Stimulated activated CD4-positive, alpha-beta T cell treated with anti-CD3 and anti-CD28 coated beads, Interleukin-15, amount 100 ng/mL, for 48 hours (primary cell): ENCODE measurements at regions not wholly inside any gene's neighbourhood (a gene's known extent, or its start where the extent isn't known, plus 50 kb on each side); places are given as distances from the start of the nearest gene placed in this dataset.

Source experiments
- DNase-seq, 2 donors: peaks; one replicate each; pipeline ENCODE4 v3.0.0-alpha.2; 2020; ENCODE audit warnings: low read depth in 2 of 2

DNA sequence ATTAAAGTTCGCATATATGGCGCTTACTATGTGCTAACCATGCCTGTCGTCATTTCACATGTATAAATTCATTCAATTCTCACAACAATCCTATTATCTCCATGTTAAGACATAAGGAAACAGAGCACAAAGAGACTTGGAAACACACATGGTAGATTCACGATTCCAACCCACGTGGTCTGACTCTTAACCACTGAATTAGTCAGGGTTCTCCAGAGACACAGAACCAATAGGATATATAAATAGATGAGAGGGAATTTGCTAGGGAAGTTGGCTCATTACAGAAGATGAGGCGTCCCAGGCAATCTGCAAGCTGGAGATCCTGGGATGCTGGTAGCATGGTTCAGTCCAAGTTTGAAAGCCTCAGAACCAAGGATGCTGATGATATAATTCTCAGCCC, 765.3 kb downstream of the TBL1XR1 start:
- no peak for DNase-seq

DNA sequence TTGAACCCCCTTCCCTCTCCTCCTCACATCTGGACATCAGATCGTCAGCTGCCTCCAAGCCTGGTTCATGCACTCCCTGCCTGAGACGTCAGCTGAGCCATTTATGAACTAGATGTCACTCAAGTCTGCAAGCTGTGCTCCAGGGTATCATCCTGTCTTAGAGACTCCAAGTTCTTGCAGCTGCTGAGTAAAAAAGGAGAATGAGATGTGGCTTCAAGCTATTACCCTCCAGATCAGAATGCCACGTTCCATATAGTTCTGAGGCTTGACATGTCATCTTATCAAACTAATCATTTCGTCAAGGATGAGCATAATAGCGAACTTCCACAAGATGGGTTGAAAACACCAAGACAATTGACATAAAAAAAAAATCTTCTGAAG, 766.3 kb downstream of the TBL1XR1 start:
- no peak for DNase-seq

GRCh38 chr3:176430244-176431037, 766.8 kb downstream of the TBL1XR1 start:
- no peak for DNase-seq

DNA sequence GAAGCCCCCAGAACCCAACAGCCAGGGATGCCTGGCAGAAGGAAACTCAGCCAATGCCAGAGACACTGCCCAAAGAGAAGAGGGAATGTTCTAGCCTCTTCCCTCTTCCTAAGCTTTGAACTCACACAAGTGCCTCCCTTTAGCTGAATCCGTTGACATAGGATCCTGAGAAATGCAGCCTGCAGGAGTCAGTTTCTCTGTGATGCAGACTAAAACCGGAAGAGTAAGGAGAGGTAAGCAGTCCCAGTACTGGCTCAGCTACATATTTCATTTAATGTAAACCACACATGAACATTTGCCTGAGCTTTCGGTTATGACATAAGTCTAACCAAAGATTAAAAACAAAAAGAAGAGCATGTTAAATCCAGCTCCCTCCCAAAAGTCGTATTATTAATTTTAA, 768.7 kb downstream of the TBL1XR1 start:
- DNase-seq = no peak

DNA sequence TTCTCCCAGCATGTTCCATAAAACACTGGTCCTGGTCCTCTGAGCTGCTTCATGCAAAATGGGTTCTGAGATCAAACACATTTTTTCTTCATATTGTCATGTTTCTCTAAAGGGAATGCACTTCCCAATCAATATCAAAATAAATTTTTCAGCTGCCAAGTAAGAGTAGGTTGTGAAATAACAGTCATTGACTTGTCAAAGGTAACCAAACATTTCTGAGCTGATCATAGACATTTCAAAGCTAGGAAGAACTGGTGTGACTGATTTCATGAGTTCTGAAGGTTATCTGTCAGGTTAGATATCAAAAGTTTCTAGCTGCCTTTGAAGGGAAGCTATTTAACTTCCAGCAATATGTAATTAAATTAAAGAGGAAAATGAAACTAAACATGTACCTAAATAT, 770.9 kb downstream of the TBL1XR1 start:
- DNase-seq = no peak

- no peak for DNase-seq
Observed at GRCh38 chr3:176416870-176417269, 780.4 kb downstream of the TBL1XR1 start.

- DNase-seq = no peak
Observed at GRCh38 chr3:176415661-176416295, 781.5 kb downstream of the TBL1XR1 start.

DNA sequence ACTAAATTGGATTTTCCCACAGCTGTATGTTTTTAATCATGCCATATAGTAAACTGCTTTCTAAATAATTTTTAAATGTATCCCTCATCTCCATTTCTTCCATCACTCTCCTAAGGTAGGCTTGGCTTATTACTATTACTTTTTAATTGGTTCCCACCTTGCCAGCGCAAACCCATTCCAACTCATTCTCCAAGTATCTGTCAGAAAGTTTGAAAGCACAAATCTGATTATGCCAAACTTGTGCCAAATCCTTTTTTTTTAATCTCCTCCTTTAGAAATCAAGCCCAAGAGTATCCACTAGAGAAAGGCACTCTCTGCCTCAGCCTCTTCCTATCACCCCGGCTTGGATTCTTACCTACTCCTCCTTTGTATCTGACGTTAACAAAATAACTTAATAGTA, 784.5 kb downstream of the TBL1XR1 start:
- no peak for DNase-seq

DNA sequence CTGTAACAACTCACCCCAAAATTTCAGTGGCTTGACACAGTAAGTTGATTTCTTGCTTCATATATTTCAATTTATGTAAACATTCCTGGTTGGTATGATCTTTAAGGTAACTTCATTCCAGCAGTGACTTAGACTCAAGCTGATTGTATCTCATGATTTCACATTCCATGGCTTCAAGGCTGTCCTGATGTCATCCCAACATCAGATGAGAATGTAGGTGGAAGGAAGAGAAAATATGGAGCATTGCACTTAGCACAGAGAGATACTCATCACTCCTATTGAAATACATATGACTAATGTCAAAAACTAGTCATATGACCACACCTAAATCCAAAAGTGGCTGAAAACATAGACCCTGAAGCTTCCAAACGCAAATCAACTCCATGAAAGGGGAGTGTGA, 793.8 kb downstream of the TBL1XR1 start:
- DNase-seq = no peak

DNA sequence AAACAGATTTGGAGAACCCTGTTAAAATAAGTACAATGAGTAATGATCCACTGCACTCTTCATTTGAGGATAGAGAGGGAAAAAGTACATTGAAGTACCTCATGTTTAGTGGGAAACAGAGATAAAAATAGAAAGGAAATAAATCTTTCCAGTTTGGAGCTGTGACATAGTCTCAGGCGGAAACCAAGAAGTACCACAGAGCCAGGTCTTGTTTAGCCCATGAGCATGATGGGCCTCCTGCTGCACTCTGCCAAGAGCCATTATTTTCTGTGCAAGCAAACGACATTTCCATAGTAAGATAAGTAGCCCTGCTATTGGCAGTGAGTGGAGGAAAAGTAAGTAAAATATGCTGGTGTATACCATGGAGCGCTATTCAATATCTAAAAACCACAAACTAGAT, 796.1 kb downstream of the TBL1XR1 start:
- no peak for DNase-seq

DNA sequence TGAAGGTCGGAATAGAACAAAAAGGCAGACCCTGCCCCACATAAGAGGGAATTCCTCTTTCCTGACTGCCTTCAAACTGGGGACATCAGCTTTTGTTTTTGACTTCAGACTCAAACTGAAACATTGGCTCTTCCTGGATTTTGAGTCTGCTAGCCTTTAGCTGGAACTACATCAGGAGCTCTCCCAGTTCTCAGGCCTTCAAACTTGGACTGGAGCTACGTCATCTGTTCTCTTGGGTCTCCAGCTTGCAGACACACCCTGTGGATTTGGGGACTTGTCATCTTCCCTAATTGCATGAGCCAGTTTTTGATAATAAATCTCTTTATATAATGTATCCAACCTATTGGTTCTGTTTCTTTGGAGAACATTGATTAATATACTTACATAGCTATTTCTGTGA, 798.1 kb downstream of the TBL1XR1 start:
- no peak for DNase-seq

DNA sequence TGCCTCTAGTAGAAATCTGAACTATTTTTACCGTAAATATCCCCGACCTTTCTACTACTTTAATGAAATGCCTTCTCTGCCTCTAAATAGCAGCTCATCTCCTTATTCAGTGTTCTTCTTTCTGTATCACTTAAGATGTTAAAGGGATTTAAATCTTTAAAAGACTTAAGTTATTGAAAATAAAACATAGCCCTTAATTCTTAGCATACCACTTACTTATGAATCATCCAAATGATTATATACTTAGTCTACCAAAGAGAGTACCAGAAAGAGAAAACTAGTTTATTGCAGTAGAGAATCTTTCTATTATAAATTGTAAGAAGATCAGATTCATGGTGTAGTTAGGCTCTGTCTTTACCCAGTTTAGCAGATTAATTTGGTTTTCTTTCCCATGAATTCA, 802.0 kb downstream of the TBL1XR1 start:
- no peak for DNase-seq

DNA sequence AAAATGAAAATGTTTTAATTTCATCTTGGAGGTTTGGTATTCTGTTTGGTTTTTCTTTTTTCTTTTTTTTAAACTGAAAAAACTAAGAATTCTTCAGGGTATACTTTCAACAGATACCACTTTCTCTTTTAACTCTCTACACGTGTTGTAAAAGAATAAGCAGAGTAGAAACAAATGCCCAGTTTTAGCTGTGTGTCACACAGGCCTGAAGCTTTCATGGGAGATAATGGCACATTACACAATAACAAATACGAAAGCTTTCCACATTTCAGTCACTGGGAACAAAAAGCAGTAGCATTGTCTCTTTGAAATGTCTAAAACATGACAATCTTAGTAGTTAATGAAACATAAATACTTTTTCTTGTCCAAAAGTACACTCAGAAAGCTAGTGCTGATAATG, 818.5 kb downstream of the TBL1XR1 start:
- no peak for DNase-seq

DNA sequence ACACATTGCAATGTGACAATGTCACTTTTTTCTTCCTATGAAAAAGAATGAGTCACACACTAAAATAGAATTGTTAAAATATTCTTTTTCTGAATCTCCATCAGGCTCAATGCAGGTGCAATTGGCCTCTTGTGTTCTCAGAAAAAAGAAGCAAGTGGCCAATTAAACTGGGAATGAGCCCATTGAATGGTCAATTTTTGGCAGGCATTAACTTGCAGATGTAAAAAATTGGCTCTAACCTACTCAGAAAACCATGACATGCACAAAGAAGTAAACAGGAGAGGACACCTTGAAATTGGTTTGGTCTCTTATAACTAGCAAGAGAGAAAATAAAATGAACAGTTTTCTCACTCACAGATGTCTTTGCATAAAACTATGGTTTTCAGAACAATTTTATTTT, 820.8 kb downstream of the TBL1XR1 start:
- no peak for DNase-seq

GRCh38 chr3:176375519-176375918, 821.8 kb downstream of the TBL1XR1 start:
- DNase-seq = no peak

GRCh38 chr3:176362191-176362731, 835.0 kb downstream of the TBL1XR1 start:
- no peak for DNase-seq

DNA sequence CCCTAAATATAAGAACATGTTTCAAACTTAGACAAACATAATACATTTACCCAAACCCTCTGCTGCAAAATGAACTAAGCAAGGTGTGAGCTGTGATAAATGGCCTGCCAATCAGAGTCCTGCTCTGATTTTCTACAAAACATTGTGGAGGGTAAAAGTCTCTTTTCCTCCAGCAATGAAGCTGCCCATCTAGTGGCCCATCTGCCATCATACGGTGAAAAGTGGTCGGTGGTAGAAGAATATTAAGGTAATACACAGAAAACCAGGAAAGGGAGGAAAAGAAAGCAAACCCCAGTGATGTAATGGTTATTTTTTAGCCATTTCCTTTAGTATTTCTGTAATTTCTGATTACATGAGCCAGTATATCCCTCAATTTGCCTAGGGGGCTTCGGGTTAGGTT, 838.1 kb downstream of the TBL1XR1 start:
- no peak for DNase-seq

DNA sequence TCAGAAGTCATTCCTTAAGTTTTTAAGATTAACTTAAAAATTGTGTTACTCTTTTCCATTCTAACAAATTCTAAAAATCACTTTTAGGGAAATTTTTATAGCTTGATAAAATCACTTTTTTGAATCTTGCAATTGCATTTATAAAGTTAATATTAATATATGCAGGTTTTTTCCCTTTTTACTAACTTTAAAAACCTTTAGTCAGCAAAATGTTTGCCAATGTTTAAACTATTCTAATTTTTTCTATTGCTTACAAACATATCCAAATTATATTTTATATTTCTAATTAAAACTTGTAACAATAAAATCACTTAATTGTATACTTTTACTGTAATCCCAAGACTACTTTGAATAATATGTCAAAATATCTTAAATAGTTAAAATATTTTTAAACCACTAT, 839.4 kb downstream of the TBL1XR1 start:
- DNase-seq = no peak

GRCh38 chr3:176354843-176355242, 842.4 kb downstream of the TBL1XR1 start:
- no peak for DNase-seq

DNA sequence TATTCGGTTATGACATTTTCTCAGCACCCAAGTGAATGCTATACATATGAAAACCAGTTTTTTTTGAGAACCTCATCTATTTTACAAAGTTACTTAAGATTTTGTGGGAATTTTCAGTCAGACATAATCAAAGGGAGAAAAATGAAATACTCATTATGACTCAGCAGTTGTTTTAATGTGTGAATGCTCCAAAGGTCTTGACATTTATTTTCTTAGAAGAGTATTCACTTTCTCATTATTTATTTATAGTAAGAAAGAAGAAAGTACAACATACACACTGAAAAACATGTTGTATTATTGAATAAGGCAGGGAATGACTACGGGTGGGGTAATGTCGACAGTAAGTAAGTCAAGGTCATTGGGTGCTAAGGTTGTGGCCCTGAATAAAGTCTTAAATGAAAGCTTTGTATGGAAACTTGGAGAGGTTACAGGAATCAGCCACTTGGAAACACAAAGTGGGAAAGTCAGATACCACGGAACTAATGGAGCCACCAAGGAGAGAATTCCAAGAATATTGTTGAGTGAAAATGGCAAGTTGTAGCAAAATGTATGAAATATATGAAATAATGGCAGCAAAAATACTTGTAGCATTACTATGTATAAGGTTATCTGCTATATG, 844.5 kb downstream of the TBL1XR1 start:
- DNase-seq = no peak

DNA sequence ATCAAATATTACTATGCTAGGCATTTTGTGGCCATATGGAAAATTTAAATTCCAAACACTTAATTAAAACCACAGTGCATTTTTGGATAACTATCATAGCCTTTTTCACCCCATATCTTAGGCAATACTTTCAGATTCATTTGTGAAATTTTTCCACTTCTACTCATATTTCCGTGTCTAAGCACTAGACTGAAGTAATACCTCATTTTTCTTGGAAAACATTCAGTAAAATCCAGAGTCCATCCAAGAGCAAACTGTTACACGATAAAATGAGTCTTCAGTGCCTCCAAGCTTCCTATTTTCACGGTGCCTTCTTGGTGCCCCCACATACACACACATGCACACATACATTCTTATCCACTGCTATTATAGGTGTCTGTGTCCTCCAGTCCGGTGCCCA, 845.9 kb downstream of the TBL1XR1 start:
- DNase-seq = no peak

DNA sequence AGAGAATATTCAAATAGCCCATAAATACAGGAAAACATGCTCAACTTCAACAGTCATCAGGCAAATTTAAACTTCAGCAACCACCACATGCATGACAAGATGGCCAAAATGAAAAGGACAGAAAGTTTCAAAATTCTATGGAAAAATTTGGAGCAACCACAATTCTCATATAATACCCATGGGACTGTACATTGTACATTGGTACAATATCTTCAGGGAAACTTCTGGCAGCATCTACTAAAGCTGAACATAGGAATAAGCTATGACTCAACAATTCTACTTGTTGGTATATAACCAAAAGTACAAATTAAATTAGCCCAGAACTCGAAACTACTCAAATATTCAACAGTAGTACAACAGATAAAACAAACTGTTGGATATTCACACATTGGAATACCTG, 847.6 kb downstream of the TBL1XR1 start:
- DNase-seq = no peak
